ENCODE measurements at regions not wholly inside any gene's neighbourhood (a gene's known extent, or its start where the extent isn't known, plus 50 kb on each side); places are given as distances from the start of the nearest gene placed in this dataset.

DNA sequence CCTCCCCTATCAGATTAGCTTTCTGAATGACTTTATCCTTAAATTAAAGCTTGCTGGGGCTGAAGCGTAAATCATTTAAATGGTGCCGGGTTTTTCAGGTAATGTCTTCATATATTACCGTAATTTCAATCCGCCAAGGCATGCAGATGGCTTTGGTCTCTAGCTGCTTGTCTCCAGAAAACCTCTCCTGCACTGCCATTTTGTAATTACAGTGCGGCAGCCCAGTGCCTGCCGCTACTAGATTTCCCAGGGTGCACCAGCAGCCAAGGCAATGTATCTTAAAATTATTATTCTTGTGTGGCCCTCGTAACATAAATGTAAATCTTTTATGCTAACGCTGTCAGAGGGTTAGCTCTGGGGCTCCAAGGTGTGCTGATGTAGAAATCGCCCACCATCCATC lies 208.5 kb downstream of the TMEM114 start:
- Histone ChIP-seq H3K36me3 (replicated peaks; ENCODE audit: insufficient read depth, low read depth) (no peaks in the 10 kb centered on the region), H3K4me1 (ENCODE audit: insufficient read depth) (no peaks in the 10 kb centered on the region), H3K9me3 (ENCODE audit: low read depth) (no peaks in the 10 kb centered on the region), H3K4me3 (no peak overlapping the region), H4K20me1 (ENCODE audit: insufficient read depth, poor library complexity, severe bottlenecking) (no peaks in the 10 kb centered on the region), H3K27ac (no peak overlapping the region), H2AFZ (no peak overlapping the region), H3K9me2 (replicated peaks; ENCODE audit: insufficient read depth) (no peaks in the 10 kb centered on the region), H3K4me2 (no peak overlapping the region), H3K27me3 (no peaks in the 10 kb centered on the region), H3K79me2 (no peaks in the 10 kb centered on the region)
- TF ChIP-seq EZH2phosphoT487 (IDR thresholded peaks at IDR 0.05; ENCODE audit: low read depth, severe bottlenecking, unreplicated experiment) = no peak
- TF ChIP-seq EZH2 (IDR thresholded peaks at IDR 0.05; ENCODE audit: borderline replicate concordance) = no peak
- TF ChIP-seq, protein P1, sequence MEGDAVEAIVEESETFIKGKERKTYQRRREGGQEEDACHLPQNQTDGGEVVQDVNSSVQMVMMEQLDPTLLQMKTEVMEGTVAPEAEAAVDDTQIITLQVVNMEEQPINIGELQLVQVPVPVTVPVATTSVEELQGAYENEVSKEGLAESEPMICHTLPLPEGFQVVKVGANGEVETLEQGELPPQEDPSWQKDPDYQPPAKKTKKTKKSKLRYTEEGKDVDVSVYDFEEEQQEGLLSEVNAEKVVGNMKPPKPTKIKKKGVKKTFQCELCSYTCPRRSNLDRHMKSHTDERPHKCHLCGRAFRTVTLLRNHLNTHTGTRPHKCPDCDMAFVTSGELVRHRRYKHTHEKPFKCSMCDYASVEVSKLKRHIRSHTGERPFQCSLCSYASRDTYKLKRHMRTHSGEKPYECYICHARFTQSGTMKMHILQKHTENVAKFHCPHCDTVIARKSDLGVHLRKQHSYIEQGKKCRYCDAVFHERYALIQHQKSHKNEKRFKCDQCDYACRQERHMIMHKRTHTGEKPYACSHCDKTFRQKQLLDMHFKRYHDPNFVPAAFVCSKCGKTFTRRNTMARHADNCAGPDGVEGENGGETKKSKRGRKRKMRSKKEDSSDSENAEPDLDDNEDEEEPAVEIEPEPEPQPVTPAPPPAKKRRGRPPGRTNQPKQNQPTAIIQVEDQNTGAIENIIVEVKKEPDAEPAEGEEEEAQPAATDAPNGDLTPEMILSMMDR (IDR thresholded peaks at IDR 0.05; ENCODE audit: poor library complexity) = no peak
- 92% methylated on average over 9 of the region's 9 CpGs for WGBS (ENCODE audit: low lambda C conversion rate, missing lambda C conversion rate)
- no peak for DNase-seq (ENCODE audit: low spot score)

DNA sequence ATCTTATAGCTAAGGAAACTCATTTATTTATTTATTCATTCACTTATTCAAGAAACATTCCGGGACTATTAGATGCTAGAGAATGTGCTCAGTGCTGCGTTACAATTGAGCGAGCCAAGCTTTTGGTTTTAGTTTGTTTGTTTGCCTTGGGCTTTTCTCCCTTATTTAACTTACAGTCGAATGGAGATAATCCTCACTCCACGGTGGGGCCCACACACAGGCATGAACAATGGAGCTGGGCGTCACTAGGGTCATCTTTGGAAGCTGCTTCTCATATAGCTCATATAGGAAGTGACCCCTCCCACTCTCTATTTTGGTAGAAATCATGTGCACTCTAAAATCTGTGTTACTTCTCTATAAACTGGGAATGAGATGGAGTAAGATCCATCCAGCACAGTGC lies 210.0 kb downstream of the TMEM114 start:
- H3K27ac ChIP-seq = no peak overlapping the region
- H3K9me3 ChIP-seq (ENCODE audit: low read depth) = no peaks in the 10 kb centered on the region
- no peak for DNase-seq (ENCODE audit: low spot score)
- no peak overlapping the region for H3K4me3 ChIP-seq
- no peaks in the 10 kb centered on the region for H3K79me2 ChIP-seq
- H3K4me2 ChIP-seq = no peak overlapping the region
- H3K27me3 ChIP-seq = no peaks in the 10 kb centered on the region
- H3K36me3 ChIP-seq (replicated peaks; ENCODE audit: insufficient read depth, low read depth) = no peaks in the 10 kb centered on the region
- H3K4me1 ChIP-seq (ENCODE audit: insufficient read depth) = no peaks in the 10 kb centered on the region
- no peak overlapping the region for H2AFZ ChIP-seq
- 54% methylated on average over 6 of the region's 6 CpGs for WGBS (ENCODE audit: low lambda C conversion rate, missing lambda C conversion rate)
- H3K9me2 ChIP-seq (replicated peaks; ENCODE audit: insufficient read depth) = no peaks in the 10 kb centered on the region
- H4K20me1 ChIP-seq (ENCODE audit: insufficient read depth, poor library complexity, severe bottlenecking) = no peaks in the 10 kb centered on the region
- TF ChIP-seq EZH2phosphoT487 (IDR thresholded peaks at IDR 0.05; ENCODE audit: low read depth, severe bottlenecking, unreplicated experiment) = no peak
- TF ChIP-seq, protein P1 (IDR thresholded peaks at IDR 0.05; ENCODE audit: poor library complexity) = no peak
- TF ChIP-seq EZH2 (IDR thresholded peaks at IDR 0.05; ENCODE audit: borderline replicate concordance) = no peak

DNA sequence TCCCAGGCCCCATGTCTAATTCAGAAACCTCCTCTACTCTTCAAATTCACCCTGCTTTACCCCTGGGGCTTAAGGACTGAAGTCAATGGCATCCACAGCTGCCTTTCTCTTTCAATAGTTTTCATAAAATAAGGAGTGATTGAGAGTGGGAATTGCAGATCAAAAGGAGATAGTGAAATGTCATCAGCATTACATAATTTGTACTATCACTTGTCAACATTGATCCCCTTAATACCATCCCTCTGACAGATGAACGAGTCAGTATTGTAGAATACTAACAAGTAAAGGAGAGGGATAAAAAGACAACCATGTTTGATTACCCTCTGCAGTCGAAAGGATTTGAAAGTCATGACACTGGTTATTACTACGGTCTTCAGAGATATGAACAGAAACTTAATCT lies 212.4 kb downstream of the TMEM114 start:
- H3K27me3 ChIP-seq = no peaks in the 10 kb centered on the region
- no peaks in the 10 kb centered on the region for H3K9me3 ChIP-seq (ENCODE audit: low read depth)
- H3K36me3 ChIP-seq (replicated peaks; ENCODE audit: insufficient read depth, low read depth) = no peaks in the 10 kb centered on the region
- no peak overlapping the region for H3K27ac ChIP-seq
- H3K4me3 ChIP-seq = no peak overlapping the region
- 79% methylated on average over 3 of the region's 3 CpGs for WGBS (ENCODE audit: low lambda C conversion rate, missing lambda C conversion rate)
- H3K79me2 ChIP-seq = no peaks in the 10 kb centered on the region
- TF ChIP-seq EZH2 (IDR thresholded peaks at IDR 0.05; ENCODE audit: borderline replicate concordance) (no peak), EZH2phosphoT487 (IDR thresholded peaks at IDR 0.05; ENCODE audit: low read depth, severe bottlenecking, unreplicated experiment) (no peak)
- TF ChIP-seq, protein P1 (IDR thresholded peaks at IDR 0.05; ENCODE audit: poor library complexity) = no peak
- DNase-seq (ENCODE audit: low spot score) = no peak
- H2AFZ ChIP-seq = no peak overlapping the region
- no peaks in the 10 kb centered on the region for H4K20me1 ChIP-seq (ENCODE audit: insufficient read depth, poor library complexity, severe bottlenecking)
- no peaks in the 10 kb centered on the region for H3K9me2 ChIP-seq (replicated peaks; ENCODE audit: insufficient read depth)
- H3K4me1 ChIP-seq (ENCODE audit: insufficient read depth) = no peaks in the 10 kb centered on the region
- H3K4me2 ChIP-seq = no peak overlapping the region

DNA sequence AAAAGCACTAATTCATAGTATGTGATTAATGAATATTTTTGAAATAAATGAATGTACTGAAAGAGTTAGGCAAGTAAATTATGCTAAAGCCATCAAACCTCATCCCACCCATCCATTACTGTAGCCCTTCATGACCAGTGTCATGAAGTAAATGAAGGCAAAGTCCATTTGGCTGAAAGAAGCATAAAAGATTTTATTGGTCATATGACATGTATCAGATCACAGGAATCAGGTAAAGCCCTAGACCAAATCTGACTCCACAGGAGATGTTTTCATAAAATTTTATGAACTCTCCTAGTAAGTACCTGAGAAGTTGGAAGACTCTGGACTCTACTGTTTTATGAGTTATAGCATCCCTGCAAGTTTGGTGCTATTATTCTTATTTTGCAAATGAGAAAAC lies 213.5 kb downstream of the TMEM114 start:
- no peaks in the 10 kb centered on the region for H3K4me1 ChIP-seq (ENCODE audit: insufficient read depth)
- no peaks in the 10 kb centered on the region for H3K9me2 ChIP-seq (replicated peaks; ENCODE audit: insufficient read depth)
- no peak overlapping the region for H2AFZ ChIP-seq
- H4K20me1 ChIP-seq (ENCODE audit: insufficient read depth, poor library complexity, severe bottlenecking) = no peaks in the 10 kb centered on the region
- no peak overlapping the region for H3K4me2 ChIP-seq
- H3K27ac ChIP-seq = no peak overlapping the region
- DNase-seq (ENCODE audit: low spot score) = no peak
- no peaks in the 10 kb centered on the region for H3K79me2 ChIP-seq
- TF ChIP-seq EZH2phosphoT487 (IDR thresholded peaks at IDR 0.05; ENCODE audit: low read depth, severe bottlenecking, unreplicated experiment) (no peak), EZH2 (IDR thresholded peaks at IDR 0.05; ENCODE audit: borderline replicate concordance) (no peak)
- TF ChIP-seq, protein P1 (IDR thresholded peaks at IDR 0.05; ENCODE audit: poor library complexity) = no peak
- no peaks in the 10 kb centered on the region for H3K9me3 ChIP-seq (ENCODE audit: low read depth)
- H3K4me3 ChIP-seq = no peak overlapping the region
- no peaks in the 10 kb centered on the region for H3K36me3 ChIP-seq (replicated peaks; ENCODE audit: insufficient read depth, low read depth)
- H3K27me3 ChIP-seq = no peaks in the 10 kb centered on the region
